H4 (cell line): ENCODE measurements at regions not wholly inside any gene's neighbourhood (a gene's known extent, or its start where the extent isn't known, plus 50 kb on each side); places are given as distances from the start of the nearest gene placed in this dataset.
"Not testable (repeated sequence)": the region's sequence is repeated elsewhere in the genome, so short reads cannot be mapped to it uniquely, and the experiment has no call there.

Experiments
- DNase-seq: peaks from one replicate; pipeline ENCODE4 v3.0.0-alpha.2; 2015; ENCODE audit warnings: low spot score

GRCh38 chr6:150496629-150497028, 103.1 kb upstream of the PLEKHG1 start:
- no peak for DNase-seq

- no peak for DNase-seq
These were observed 99.8 kb upstream of the PLEKHG1 start for GRCh38 chr6:150499882-150500312.

GRCh38 chr6:150500568-150500967, 99.1 kb upstream of the PLEKHG1 start:
- DNase-seq: not testable (repeated sequence)

GRCh38 chr6:150503041-150503440, 96.6 kb upstream of the PLEKHG1 start:
- no peak for DNase-seq

GRCh38 chr6:150503586-150504339, 95.9 kb upstream of the PLEKHG1 start:
- no peak for DNase-seq

- DNase-seq: not testable (repeated sequence)
These were observed 92.3 kb upstream of the PLEKHG1 start for GRCh38 chr6:150507361-150507760.

- DNase-seq: no peak
These were observed 89.1 kb upstream of the PLEKHG1 start for GRCh38 chr6:150510576-150510975.

- no peak for DNase-seq
These were observed 88.4 kb upstream of the PLEKHG1 start for GRCh38 chr6:150511313-150511712.

- DNase-seq: no peak
These were observed 84.8 kb upstream of the PLEKHG1 start for GRCh38 chr6:150514806-150515380.

GRCh38 chr6:150516199-150516598, 83.5 kb upstream of the PLEKHG1 start:
- no peak for DNase-seq

GRCh38 chr6:150517175-150517574, 82.5 kb upstream of the PLEKHG1 start:
- DNase-seq: no peak

GRCh38 chr6:150521482-150521881, 78.2 kb upstream of the PLEKHG1 start:
- DNase-seq: no peak

GRCh38 chr6:150523216-150523615, 76.5 kb upstream of the PLEKHG1 start:
- DNase-seq: not testable (repeated sequence)

- no peak for DNase-seq
These were observed 74.4 kb upstream of the PLEKHG1 start for GRCh38 chr6:150525300-150525699.

GRCh38 chr6:150527100-150527499, 72.6 kb upstream of the PLEKHG1 start:
- peak; percentile 21 for DNase-seq

GRCh38 chr6:150528648-150529285, 70.9 kb upstream of the PLEKHG1 start:
- DNase-seq: no peak

GRCh38 chr6:150529646-150530045, 70.0 kb upstream of the PLEKHG1 start:
- no peak for DNase-seq

GRCh38 chr6:150531957-150532356, 67.7 kb upstream of the PLEKHG1 start:
- DNase-seq: no peak

GRCh38 chr6:150534553-150534952, 65.1 kb upstream of the PLEKHG1 start:
- DNase-seq: no peak

- no peak for DNase-seq
These were observed 64.4 kb upstream of the PLEKHG1 start for GRCh38 chr6:150535151-150535804.

GRCh38 chr6:150535818-150536220, 63.9 kb upstream of the PLEKHG1 start:
- DNase-seq: no peak

- no peak for DNase-seq
These were observed 62.9 kb upstream of the PLEKHG1 start for GRCh38 chr6:150536835-150537234.

GRCh38 chr6:150537491-150537890, 62.2 kb upstream of the PLEKHG1 start:
- no peak for DNase-seq
